H7 (cell line): ENCODE measurements at regions not wholly inside any gene's neighbourhood (a gene's known extent, or its start where the extent isn't known, plus 50 kb on each side); places are given as distances from the start of the nearest gene placed in this dataset.

Experiments used
- DNase-seq: peaks from one replicate; pipeline ENCODE4 v3.0.0; 2012
- H3K27me3 ChIP-seq: 2 replicates; pipeline ENCODE4 v1.6.0; 2011; ENCODE audit warnings: mild to moderate bottlenecking, low read length; ENCODE audit not compliant: control insufficient read depth, insufficient read depth
- H3K36me3 ChIP-seq: replicated peaks from 2 replicates; pipeline ENCODE4 v1.5.1; 2011; ENCODE audit warnings: low read length; ENCODE audit not compliant: control insufficient read depth, insufficient read depth
- H3K4me3 ChIP-seq: 2 replicates; pipeline ENCODE4 v1.5.1; 2011; ENCODE audit warnings: low read depth, mild to moderate bottlenecking, control low read depth, low read length, moderate library complexity; ENCODE audit not compliant: insufficient read depth

DNA sequence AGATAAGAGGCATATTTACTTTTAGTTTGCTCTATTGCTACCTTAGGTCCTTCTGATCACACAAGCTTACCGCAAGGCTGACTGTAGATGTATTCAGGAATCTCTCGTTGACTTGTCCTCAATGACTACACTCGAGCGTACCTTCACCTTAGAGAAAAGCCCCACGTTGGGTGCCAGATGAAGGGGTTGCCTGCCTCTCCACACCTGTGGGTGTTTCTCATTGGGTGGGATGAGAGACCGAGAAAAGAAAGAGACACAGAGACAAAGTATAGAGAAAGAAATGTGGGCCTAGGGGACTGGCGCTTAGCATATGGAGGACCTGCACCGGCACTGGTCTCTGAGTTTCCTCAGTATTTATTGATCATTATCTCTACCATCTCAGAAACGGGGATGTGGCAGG, 51.8 kb downstream of the ASCL4 start:
- H3K4me3 ChIP-seq: no peak overlapping the region
- no peaks in the 10 kb centered on the region for H3K36me3 ChIP-seq
- DNase-seq: no peak
- no peaks in the 10 kb centered on the region for H3K27me3 ChIP-seq

DNA sequence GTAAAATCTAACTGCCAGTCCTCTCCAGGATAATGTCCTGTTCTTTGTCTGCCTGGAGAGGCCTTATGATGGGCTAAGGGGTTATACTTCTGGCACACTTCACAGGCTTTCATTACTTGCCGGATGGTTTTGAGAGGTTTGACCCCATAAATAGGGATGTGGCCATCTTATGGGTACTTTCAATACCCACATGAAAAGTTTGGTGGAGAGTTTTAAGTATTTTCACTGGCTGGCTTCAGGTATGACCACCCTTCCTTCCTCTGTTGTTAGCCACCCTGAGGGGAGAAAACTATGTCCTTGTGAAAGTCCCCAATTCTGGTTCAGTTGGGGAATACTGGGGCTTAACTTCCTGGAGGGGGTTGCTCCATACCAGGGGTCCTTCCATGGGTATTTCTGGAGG, 54.8 kb downstream of the ASCL4 start:
- no peak for DNase-seq

DNA sequence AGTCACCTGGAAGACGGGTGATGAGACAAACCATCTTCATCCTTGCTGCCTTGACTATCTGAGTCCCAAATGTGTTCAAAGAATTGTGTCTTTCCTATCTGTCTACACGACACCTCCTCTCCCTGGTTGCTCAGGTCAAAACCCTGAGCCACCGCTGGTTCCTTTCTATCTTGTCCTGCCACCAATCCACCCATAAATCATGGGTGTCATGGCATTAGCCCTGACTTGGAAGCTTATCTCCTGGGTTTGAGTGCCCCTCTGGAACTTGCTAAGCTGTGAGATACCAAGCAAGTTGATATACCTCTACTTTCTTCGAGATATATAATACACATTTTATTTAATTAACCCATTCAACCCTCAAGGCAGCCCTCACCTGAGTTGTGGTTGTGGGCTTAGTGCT, 57.9 kb downstream of the ASCL4 start:
- no peak for DNase-seq
- no peak overlapping the region for H3K4me3 ChIP-seq
- H3K27me3 ChIP-seq: no peaks in the 10 kb centered on the region
- H3K36me3 ChIP-seq: no peaks in the 10 kb centered on the region

More for the DNA sequence above, 54.8 kb downstream of the ASCL4 start:
- H3K36me3 ChIP-seq: no peaks in the 10 kb centered on the region
- no peak overlapping the region for H3K4me3 ChIP-seq
- no peaks in the 10 kb centered on the region for H3K27me3 ChIP-seq

DNA sequence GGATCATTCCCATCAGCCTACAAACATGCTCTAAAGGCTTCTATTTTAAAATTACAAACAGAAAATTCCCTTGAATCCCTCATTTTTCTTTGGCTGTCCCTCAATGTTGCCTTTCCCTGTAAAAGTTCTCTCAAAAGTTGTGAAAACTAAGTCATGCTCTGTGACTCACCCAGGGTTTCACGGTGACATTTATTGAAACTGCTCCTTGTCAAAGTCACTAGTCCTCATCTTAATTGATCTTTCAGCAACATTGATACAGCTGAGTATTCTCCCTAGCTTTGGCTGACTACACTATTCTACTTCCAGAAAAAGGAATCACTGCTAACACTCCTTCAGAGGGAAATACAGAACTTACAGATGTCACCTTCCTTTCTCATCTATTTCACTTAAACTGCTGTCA, 65.7 kb downstream of the ASCL4 start:
- Histone ChIP-seq H3K4me3 (no peak overlapping the region), H3K27me3 (peaks cover 38% of the 10 kb centered on the region), H3K36me3 (no peaks in the 10 kb centered on the region)
- no peak for DNase-seq

DNA sequence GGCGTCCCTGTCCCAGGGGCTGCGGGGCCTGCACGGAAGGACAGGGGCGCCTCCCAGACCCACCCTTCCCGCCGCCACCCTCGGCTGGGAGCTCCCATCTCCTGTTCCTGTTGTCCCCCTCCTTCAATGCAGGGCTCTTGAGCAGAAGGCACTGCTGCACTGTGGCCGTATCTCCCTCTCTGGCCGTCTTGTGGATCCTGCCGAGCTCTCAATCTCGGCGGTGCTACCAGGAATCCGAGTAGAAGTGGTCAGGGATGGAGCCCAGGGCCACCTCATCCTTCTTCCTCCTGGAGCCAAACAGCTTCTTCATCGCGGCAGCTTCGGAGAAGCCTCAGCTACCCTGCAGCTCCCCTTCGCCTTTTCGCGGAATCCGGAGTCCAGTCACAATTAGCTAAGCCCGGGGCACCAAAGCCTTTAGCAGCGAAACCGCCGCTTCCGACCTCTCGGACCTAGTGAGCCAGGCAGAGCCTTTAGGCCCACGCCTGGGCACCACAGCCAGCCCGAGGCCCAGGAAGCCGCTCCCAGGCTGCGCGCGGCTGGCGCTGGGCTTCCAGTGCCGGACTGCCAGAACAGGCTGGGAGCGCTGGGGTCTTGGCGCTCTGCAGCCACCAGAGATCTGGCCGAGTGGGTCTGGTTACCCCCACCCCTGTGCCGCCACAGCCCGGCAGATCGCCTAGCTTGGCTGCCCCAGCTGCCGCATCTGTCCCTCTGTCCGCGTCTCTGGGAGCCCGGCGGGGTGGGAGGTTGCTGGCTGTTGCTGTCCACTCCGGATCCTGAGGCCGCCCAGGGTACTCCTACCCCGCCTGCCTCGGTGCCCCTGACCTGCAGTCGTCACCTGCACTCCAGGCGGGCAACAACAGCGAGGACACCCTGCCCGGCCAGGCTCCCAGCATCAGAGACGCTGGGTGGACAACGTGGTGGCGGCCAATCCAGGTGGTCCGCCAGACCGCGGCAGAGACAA, 69.1 kb downstream of the ASCL4 start:
- H3K4me3 ChIP-seq: peak overlapping the region; percentile 39
- H3K27me3 ChIP-seq: peaks cover 53% of the 10 kb centered on the region
- peak; percentile 67 for DNase-seq
- H3K36me3 ChIP-seq: no peaks in the 10 kb centered on the region

DNA sequence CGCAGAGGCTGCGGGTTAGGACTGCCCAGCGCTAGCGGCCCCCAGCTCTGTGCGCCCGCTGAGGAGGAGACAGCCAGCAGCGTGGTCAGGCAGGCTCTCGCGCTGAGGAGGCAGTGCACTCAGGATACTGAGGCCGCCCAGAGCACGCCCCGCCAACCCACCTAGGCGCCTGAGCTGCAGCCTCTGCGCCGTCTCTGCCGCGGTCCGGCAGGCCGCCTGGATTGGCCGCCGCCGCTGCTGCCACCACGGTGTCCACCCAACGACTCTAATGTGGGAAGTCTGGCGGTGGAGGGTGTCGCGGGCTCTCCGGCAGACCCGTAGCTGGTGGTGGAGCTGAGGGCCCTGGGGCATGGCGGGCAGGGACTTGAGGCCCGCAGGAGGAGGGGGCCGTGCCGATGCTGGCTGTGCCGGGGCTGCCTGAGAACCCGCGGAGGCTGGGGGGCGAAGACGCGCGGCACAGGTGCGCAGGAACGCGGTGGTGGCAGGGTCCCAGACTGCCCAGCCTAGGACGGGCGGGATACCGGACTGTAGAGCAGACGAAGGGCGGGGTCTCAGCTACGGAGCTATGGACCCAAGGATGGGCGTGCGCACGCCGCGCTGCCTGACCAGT, 69.9 kb downstream of the ASCL4 start:
- Histone ChIP-seq H3K36me3 (no peaks in the 10 kb centered on the region), H3K4me3 (peak overlapping the region; percentile 39), H3K27me3 (peaks cover 53% of the 10 kb centered on the region)
- peak; percentile 81 for DNase-seq

DNA sequence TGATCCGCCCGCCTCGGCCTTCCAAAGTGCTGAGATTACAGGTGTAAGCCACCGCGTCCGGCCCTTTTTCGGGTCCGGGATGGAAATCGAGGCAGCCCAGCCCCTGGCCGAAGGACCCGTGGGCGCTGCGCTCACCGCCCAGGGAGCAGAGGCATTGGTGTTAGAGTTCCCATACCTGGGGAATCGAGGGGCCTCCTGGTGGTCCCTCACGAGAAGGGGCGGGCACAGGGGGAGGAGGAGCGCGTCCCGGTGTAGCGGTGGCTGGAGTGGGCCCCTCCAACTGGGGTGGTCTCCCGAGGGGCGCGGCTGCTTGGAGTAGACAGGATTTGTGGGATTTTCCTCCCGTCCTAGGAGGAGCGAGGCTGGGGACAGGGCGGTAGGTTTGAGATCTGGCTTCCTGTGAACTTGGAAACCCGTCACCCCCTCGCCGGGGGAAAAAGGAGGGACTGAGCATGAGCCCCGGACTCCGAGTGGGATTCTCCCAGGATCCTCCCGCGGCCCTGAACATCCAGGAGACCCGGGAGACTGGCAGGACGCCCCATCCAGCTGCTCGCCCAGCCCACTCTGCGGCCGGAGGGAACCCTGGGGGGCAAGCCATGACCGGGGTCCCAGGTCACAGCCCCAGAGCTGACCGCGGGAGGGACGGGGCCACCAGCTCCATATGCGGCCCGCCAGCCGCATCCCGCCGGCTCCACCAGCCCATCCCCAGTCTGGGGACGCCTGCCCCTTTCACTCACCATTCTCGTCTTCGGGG, 70.9 kb downstream of the ASCL4 start:
- Histone ChIP-seq H3K4me3 (peak overlapping the region; percentile 10; the same call in 1 of the 2 replicates), H3K36me3 (no peaks in the 10 kb centered on the region), H3K27me3 (peaks cover 53% of the 10 kb centered on the region)
- DNase-seq: peak; percentile 65

DNA sequence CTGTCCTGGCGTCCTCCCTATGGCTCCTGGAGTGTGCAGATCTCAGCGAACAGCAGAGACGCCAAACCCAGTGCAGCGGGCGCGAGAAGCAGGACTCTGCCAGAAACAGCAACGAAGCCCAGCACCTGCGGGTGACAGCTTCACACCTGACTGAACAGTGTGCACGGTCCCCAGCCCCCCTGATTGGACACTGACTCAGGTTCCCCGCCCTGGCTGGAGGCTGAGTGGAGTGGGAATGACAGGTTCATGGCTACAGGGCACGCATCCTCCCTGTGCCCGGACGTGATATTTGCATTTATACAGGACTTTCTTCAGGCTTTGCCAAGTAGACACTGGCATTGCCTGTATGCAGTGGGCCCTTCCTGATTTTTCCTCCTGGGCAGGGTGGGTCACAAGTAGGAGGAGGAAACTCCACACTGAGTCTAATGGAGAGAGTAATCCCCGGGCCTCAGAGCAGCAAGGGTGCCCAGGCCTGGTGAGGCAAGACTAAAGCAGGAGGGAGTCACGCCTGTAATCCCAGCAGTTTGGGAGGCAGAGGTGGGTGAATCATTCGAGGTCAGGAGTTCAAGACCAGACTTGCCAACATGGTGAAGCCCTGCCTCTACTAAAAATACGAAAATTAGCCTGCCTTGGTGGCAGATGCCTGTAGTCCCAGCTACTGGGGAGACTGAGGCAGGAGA, 71.6 kb downstream of the ASCL4 start:
- Histone ChIP-seq H3K27me3 (peaks cover 53% of the 10 kb centered on the region), H3K36me3 (no peaks in the 10 kb centered on the region), H3K4me3 (no peak overlapping the region)
- no peak for DNase-seq

DNA sequence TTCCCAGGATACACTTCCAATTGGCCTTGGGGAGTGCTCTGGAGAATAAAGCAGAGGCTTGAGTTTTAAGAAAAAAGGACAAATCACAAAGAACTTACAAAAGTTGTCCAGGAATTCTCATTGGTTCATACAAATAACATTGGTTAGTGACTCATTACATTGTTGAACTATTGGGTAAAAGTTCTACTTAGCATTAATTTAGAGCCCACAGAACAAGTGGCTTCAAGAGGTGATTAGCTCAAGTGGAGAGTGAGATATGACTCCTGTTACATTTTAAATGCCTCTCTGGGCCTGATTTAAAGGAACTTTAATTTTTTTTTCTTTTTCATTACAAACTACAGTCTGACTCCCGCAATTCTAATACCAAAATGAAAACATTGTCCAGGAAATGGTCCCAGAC, 72.9 kb downstream of the ASCL4 start:
- DNase-seq: no peak
- H3K4me3 ChIP-seq: no peak overlapping the region
- H3K36me3 ChIP-seq: no peaks in the 10 kb centered on the region
- peaks cover 42% of the 10 kb centered on the region for H3K27me3 ChIP-seq

DNA sequence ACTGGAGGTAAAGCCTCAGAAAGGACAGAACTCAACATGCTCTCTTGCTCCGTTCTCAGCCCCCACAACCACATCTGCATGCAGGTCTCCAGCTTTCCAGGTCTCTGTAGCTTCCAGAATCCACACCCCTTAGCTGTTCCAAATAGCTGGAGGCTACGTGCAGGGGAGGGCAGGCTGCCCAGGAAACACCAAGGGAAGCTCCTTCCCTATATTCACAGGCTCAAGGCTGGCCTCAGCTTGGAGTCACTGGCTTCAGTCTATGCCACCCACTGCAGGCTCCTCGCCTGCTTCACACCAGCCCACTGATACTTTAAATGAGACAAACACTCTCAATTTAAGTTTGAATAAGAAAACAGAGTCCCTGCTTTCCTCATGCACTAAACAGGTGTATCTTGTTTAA, 73.3 kb downstream of the ASCL4 start:
- Histone ChIP-seq H3K36me3 (no peaks in the 10 kb centered on the region), H3K27me3 (peaks cover 38% of the 10 kb centered on the region), H3K4me3 (no peak overlapping the region)
- no peak for DNase-seq

GRCh38 chr12:107853479-107853878, 79.0 kb downstream of the ASCL4 start:
- Histone ChIP-seq H3K36me3 (no peaks in the 10 kb centered on the region), H3K27me3 (no peaks in the 10 kb centered on the region), H3K4me3 (no peak overlapping the region)
- DNase-seq: no peak

GRCh38 chr12:107855471-107855870, 81.0 kb downstream of the ASCL4 start:
- H3K27me3 ChIP-seq: no peaks in the 10 kb centered on the region
- no peak for DNase-seq

GRCh38 chr12:107856096-107856495, 81.6 kb downstream of the ASCL4 start:
- H3K36me3 ChIP-seq: no peaks in the 10 kb centered on the region
- no peak overlapping the region for H3K4me3 ChIP-seq
- no peak for DNase-seq
- no peaks in the 10 kb centered on the region for H3K27me3 ChIP-seq

More at GRCh38 chr12:107855471-107855870, 81.0 kb downstream of the ASCL4 start:
- Histone ChIP-seq H3K4me3 (no peak overlapping the region), H3K36me3 (no peaks in the 10 kb centered on the region)

GRCh38 chr12:107857191-107857590, 82.7 kb downstream of the ASCL4 start:
- Histone ChIP-seq H3K27me3 (0 out of 2 replicates have a peak, but pooled peaks cover under 1% of the 10 kb centered on the region), H3K4me3 (no peak overlapping the region), H3K36me3 (no peaks in the 10 kb centered on the region)
- no peak for DNase-seq
